Sciatic nerve (tissue), 2 donors: ENCODE measurements at regions not wholly inside any gene's neighbourhood (a gene's known extent, or its start where the extent isn't known, plus 50 kb on each side); places are given as distances from the start of the nearest gene placed in this dataset.
"Not testable (repeated sequence)": the region's sequence is repeated elsewhere in the genome, so short reads cannot be mapped to it uniquely, and the experiment has no call there.

Experiments used
- ATAC-seq: fragments of 200-7000 bp; cut with Tn5 transposase; one replicate; pipeline ENCODE4 v1.9.1; 2020; ENCODE audit warnings: mild to moderate bottlenecking, moderate library complexity
- DNase-seq: peaks from one replicate; pipeline ENCODE4 v3.0.0-alpha.2; 2020; ENCODE audit warnings: low spot score
- intact Hi-C: fragments of 100-400 bp; cut with DNase I; formaldehyde crosslinking; loops from one replicate; pipeline ENCODE4 v1.14.2; 2022
- donor health status: DM: no; HTN: no; CAD: no.
- donor health status: DM: no; HTN: no; CAD: no.

DNA sequence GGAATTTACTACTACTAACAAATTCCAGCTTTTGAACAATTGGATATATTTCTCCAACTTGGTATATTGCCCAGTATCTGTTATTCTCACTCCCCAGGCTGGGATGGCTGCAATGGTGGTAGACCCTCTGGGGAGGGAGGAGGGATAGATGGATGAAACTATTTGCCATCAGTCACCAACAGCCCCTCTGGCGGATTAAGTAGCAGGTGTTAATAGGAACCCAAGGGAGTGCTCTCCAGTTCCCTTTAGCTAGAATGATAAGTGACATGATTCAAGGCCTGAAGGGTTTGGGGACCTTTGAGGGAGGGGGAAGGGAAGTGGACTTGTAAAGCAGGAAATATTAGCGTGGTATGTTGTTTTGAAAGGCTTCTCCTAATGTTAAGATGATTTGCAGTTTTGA lies 824.0 kb upstream of the ARRDC3 start:
- DNase-seq (no peak), ATAC-seq (no peak)
- intact Hi-C loops = no loop called here

DNA sequence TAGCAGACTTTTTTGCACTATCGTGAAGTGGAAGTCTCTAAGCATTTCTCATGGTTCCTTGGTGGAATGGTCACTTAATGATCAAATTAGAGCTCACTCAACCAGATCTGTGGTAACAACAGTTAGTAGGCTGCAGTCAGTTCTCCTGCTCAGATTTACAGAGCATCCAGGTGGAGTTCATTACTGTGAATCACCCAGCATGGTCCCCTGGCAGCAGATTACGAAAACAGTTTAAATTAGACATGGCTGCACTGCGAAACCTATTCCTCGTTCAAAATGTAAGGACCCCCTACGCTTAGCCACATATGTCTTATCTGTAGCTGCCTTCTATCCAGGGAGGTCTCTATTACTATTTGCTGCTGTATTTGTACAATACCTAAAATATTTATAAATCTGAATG lies 823.6 kb upstream of the ARRDC3 start:
- no peak for ATAC-seq
- intact Hi-C loops = no loop called here

DNA sequence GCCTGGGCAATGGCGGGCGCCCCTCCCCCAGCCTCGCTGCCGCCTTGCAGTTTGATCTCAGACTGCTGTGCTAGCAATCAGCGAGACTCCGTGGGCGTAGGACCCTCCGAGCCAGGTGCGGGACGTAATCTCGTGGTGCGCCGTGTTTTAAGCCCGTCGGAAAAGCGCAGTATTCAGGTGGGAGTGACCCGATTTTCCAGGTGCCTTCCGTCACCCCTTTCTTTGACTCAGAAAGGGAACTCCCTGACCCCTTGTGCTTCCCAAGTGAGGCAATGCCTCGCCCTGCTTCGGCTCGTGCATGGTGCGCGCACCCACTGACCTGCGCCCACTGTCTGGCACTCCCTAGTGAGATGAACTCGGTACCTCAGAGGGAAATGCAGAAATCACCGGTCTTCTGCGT lies 815.9 kb upstream of the ARRDC3 start:
- DNase-seq, ATAC-seq, intact Hi-C loops: not testable (repeated sequence)

More for the DNA sequence above, 823.6 kb upstream of the ARRDC3 start:
- DNase-seq = no peak

DNA sequence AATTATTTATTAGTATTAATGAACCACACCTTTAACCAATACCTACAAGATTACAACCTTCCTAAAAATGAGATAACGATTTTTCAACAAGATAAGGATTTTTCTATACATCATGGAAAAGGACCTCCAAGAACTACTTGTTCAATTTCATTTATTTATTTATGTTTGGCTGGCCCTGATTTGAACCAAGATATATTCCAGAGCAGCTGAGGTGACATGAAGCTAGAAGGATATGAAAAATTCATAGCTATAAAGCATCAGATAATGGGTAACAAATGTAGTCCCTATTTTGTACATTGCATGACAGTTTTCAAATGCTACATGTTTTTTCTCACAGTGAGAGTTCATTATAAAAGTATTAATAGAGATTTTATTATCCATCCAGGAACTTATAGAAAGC lies 798.5 kb upstream of the ARRDC3 start:
- no peak for ATAC-seq
- DNase-seq = no peak
- intact Hi-C loops = no loop called here

DNA sequence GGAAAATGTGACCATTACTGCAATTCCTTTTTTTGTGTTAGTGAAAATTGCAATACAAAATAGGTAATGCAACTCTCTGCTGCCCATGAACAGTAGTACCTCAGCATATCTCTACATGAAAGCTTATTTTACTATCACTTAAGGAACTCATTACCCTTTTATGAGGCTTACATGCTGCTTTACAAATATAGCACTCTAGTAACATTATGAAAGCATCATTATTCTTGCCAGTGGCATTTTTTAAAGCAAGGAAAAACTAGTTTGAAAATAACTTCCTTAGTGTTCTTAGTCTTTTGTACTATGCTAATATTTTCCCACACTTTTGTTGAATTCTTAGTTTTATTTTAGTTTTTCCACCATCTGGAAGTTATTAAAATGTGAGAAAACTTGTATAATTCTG lies 797.3 kb upstream of the ARRDC3 start:
- intact Hi-C loops = no loop called here

DNA sequence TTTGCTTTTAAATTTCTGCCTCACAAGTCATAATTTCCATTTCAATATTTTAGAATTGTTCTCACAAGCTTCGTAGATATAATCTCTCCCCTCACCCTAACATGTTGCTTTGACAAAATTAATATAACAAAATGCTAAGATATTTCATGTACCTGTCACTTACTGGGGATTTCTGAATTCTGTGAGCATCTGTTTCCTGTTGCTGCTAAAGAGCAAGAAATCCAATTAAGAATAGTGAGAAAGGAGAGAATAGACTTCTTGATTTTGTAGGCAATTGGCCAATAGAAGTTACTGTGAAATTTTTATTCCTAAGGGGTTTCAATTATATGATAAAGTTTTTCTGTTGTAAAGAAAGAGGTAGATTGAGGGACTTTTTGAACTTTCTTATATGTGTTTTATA lies 796.5 kb upstream of the ARRDC3 start:
- ATAC-seq (no peak), DNase-seq (no peak)
- intact Hi-C loops = no loop called here

More for the DNA sequence above, 797.3 kb upstream of the ARRDC3 start:
- no peak for ATAC-seq
- no peak for DNase-seq

DNA sequence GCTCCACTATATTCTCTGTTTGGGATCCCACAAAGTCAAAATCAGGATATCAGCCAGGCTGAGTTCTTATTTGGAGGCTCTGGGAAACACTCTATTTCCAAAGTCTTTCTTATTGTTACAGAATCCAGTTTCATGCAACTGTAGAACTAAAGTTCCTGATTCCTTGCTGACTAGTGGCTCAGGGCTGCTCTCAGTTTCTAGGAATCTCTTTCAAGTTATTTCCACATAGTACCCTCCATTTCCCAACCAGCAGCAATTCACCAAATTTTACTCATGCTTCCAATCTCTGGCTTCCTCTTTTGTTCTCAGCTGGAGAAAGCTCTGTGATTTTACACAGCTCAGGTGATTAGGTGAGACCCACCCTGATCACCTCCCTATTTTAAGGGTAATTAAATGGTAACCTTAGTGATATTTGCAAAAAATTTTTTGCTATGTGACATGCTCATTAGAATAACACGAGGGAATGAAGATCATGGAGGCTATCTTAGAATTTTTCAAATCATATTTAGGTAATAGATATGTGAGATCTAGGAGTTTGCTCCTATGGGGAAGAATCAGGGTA lies 794.9 kb upstream of the ARRDC3 start:
- DNase-seq (no peak), ATAC-seq (no peak)
- intact Hi-C loops = no loop called here

DNA sequence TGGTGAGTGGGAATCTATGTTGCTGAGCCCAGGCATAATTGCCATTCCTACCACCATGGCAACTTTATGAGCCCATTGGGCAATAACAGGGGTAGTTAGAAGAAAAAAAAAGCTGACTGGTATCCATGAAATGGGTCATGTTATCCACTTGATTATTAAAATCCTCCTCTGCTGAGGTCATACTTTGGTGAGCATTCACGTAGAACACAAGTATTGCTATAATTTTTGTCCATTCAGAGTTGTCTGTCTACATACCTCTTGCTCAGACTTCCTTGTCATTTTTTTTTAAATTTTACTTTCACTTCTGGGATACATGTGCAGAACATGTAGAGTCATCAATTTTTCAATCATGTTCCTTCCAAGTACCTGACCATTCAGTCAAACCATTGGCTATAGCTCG lies 780.8 kb upstream of the ARRDC3 start:
- ATAC-seq (no peak), DNase-seq (no peak)
- intact Hi-C loops = no loop called here

DNA sequence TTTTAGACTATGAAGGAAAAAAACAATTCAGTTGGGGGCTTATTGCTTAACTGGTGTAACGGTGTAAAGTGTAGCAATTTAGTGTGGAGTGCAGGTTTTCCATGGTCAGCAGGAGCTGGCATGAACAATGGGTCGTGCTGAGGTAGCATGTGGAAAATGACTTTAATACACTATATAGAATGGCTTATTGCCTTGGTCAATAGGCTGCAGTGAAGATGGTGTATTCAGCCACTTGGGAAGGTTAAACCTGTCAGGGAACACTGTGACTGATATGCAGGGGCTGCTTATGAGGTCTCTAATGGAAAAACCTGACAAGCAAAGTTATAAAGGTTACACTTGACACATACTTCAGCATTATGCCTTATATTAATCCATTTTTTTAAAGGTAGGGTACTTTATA lies 764.7 kb upstream of the ARRDC3 start:
- intact Hi-C loops = no loop called here
- ATAC-seq = no peak
- no peak for DNase-seq

DNA sequence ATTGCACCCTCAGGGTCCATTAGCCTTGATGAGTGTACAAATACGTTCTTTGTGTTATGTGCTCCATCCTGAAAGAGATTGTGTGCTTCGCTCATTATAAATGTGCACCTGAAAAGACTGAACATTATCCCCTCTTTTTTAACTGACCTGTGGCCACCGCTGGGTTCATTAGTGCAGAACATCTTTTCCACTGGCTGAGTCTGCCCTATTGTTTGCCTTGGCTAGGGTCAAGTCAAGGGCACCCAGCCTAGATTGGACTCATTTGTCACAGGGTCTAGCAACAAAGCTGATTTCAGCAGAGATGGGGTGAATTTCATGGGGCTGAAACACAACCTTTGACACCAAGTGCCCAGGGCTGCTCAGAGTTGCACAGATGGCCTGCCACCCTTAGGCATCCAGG lies 764.1 kb upstream of the ARRDC3 start:
- DNase-seq = no peak
- ATAC-seq = no peak
- intact Hi-C loops = no loop called here

DNA sequence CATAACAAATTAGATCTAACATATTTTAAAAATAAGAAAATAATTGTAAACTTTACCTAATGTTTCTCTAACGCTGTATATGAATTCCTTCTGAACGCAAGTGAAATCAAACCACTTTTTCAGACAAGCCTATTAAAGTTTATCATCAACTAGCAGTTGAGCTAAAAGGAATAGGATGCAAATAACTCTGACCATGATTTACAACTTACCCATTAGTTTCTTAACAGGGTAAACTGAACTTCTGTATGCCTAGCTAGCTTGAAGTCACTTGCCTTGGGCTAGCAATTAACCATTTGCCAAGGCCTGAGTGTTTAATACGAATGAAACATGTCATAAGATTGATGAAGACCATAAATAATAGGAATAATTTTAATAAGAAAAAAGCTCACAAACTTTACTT lies 762.7 kb upstream of the ARRDC3 start:
- intact Hi-C loops = no loop called here
- no peak for ATAC-seq
- no peak for DNase-seq

DNA sequence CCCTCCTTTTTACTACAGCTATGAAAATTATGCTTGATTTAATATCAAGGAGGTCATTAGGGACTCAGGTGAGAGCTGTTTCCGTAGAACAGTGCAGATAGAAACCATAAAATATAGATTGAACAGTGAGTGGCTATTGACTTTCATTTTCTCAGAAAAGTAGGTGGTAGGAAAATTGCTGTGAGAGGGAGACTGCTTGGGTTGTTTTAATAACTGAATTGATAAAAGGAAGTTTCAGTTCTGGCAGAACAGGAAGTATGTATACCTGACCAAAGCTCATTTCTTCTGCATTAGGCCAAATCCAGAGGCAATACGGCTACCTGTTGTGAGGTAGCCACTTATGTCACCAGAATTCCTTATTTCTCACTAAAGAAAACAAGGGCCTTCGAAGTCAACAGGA lies 761.7 kb upstream of the ARRDC3 start:
- ATAC-seq = no peak
- intact Hi-C loops = no loop called here
- DNase-seq = no peak

DNA sequence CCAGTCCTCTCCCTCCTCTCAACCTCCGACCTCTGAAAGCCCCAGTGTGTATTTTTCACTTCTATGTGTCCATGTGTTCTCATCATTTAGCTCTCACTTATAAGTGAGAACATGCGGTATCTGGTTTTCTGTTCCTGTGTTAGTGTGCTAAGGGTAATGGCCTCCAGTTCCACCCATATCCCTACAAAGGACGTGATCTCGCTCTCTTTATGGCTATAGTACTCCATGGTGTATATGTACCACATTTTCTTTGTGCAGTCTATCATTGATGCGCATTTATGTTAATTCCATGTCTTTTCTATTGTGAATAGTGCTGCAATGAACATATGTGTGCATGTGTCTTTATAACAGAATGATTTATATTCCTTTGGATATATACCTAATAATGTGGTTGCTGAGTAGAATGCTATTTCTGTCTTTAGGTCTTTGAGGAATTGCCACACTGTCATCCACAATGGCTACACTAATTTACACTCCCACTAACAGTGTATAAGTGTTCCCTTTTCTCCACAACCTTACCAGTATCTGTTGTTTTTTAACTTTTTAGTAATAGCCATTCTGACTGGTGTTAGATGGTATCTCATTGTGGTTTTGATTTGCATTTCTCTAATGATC lies 749.3 kb upstream of the ARRDC3 start:
- intact Hi-C loops, DNase-seq, ATAC-seq: not testable (repeated sequence)

DNA sequence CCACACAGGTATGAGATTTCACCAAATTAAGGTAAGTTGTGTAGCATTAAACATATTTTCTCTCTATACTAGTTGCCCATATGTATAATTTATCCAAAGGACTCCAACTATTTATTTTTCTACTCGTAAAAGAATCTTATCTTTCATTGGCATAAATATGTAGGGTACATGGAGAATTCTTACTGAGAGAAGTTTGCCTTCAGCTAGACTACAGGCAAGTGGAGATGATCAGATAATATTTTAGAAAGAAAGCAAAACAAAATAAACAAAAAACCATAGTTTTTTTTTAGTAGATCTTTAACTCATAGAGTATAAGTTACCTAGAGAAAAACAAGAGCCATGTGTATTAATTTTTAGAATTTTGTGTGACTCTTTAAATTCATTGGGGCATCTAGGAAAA lies 743.1 kb upstream of the ARRDC3 start:
- ATAC-seq (no peak), DNase-seq (no peak)
- intact Hi-C loops = no loop called here

DNA sequence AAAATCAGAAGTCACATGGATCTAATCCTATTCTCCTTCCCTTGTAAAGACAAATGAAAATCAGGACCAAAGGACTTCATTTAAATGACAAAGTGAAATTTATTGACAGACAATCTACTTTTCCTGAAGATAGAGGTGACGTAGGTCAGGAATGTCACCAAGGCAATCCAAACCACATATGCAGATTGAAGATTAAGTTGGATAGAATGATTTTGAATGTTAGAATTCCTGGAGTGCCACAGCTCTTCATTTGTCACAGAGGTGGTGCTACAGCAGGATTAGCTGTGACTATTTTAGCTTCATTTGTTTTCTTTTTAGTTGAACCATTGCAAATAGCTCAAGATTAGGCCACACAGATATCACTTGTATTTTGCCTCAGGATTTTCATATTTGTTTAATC lies 736.0 kb upstream of the ARRDC3 start:
- intact Hi-C loops = no loop called here
- no peak for ATAC-seq
- no peak for DNase-seq

DNA sequence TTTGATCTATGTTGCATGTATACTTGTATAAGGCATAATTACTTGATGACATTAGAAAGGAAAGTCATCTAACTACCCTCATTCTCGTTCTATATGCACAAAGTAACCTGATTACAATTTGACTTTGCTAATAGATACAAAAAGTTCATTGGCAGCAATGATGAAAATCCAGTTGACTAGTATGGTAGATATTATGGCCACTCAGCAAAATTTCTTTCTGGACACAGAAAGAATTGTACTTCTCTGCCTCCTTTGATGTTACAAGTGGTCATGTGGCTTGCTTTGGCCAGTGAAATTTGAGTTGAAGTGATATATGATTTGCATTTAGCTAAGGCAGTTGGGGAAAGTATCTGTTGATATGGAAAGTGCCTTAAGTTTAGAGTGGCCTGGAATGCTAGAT lies 723.7 kb upstream of the ARRDC3 start:
- ATAC-seq (no peak), DNase-seq (no peak)
- intact Hi-C loops = no loop called here

DNA sequence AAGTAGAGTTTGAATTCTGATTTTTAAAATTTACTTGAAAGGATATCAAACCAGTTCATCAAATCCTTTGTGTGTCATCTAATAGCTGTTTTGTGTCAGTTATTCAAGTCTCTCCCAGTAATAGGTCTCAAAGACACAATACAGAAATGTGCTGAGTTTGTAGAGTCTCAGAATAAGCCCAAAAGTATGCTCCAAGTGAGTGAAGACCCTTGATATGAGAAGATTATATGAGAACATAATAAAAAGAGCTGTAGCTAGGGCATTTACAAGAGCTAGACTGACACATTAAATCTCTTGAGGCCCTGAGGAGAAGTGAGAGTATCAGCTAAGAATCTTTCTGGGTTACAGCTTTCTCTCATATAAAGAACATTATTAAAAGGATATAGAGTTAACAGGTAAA lies 721.0 kb upstream of the ARRDC3 start:
- no peak for DNase-seq
- no peak for ATAC-seq
- intact Hi-C loops = no loop called here

DNA sequence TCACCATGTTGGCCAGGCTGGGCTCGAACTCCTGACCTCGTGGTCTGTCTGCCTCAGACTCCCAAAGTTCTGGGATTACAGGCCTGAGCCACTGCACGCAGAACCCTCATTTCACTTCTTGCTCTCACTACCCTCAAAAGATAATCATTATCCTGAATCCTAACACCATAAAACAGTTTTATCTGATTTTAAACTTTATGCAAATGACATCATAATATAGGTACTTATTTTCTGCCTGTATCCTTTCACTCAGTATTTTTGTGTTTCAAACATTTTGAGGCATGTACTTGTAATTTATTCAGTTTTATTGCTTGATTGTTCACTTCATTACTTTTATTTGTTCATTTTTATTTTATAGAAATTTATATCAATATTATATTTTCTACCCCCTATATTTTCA lies 719.2 kb upstream of the ARRDC3 start:
- ATAC-seq = no peak
- no peak for DNase-seq

DNA sequence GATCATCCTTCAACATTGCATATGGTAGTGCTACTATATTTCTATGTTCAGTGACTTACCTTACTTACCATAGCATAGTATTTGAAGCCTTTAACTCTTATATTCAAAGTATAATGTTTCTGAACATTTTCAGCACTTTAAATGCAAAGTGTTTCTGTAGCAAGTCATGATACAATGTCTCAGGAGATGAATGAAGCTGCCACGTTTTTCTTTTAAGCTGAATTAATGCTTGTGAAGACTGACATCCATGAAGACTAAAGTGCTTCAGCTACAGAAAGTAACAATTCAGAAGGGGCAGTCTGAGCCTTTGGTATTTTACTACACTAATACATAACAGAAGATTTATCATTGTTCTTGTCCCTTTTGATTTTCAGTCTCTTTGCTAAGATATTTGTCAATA lies 709.1 kb upstream of the ARRDC3 start:
- intact Hi-C loops = no loop called here
- no peak for DNase-seq

More for the DNA sequence above, 719.2 kb upstream of the ARRDC3 start:
- intact Hi-C loops = no loop called here

DNA sequence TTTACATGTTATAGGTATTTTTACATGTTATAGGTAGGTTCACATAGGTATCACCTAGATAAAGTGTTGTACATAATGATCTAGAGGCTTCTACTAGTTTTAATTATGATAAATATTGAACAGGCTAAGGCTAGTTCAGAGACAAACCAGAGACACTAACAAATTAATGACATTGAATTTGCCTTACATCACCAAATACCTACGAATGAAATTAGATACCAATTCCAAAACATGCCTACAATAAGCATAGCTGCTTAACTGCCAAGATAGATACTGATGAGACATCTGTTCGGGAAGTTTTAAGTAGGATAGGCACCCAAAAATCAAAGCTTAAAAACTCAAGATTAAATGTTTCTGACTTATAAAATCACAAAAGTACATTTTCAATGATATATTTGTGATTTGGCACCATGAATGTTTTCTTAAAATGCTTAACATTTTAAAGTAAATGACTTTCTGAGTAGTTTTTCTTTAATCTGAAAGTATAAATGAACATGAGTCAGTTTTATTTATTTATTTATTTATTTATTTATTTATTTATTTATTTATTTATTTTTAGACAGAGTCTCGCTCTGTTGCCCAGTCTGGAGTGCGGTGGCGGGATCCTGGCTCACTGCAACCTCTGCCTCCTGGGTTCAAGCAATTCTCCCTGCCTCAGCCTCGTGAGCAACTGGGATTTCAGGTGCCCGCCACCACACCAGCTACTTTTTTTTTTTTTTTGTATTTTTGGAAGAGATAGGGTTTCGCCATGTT lies 703.1 kb upstream of the ARRDC3 start:
- DNase-seq = no peak
- intact Hi-C loops = no loop called here
- no peak for ATAC-seq

More for the DNA sequence above, 709.1 kb upstream of the ARRDC3 start:
- ATAC-seq = no peak
